Thyroid gland (tissue), 4 donors: ENCODE measurements at regions not wholly inside any gene's neighbourhood (a gene's known extent, or its start where the extent isn't known, plus 50 kb on each side); places are given as distances from the start of the nearest gene placed in this dataset.

Experiments
- POLR2A ChIP-seq, 2 donors: fragments of 450-650 bp; IDR thresholded peaks; one replicate each; pipeline ENCODE4 v1.6.1; 2017; ENCODE audit warnings: antibody characterized with exemption in 2 of 2, mild to moderate bottlenecking in 2 of 2, moderate library complexity in 1 of 2
- TF ChIP-seq, protein P1 (sequence below), 6 experiments: fragments of 200-600 bp in 3 of 6; fragments of 450-650 bp in 3 of 6; sonication (generic) in 3 of 6; IDR thresholded peaks; one replicate each; pipeline ENCODE4 v1.5.1; 2016 to 2019; ENCODE audit warnings: antibody characterized with exemption in 6 of 6, mild to moderate bottlenecking in 2 of 6, inconsistent platforms in 1 of 6, moderate library complexity in 1 of 6

DNA sequence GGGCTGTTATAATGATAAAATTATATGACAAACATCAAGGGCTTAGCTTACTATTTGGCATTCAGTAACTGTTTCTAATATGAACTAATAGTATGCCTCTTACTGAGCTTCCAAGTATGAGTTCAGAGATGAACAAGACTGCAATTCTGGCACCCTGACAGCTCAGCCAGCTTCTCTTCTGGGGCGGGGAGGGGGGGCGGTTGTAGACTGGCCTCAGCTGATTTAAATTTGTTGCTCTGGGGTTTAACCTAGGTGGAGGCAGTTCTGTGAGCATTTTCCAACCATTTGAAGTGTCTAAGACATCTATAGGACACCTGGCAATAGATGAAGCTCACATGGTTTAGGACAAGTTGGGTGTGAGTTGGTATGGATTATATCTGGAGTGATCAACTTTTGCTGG is 401.9 kb downstream of the QKI start:
- no peak for TF ChIP-seq POLR2A (IDR thresholded peaks at IDR 0.05)
- TF ChIP-seq, protein P1, sequence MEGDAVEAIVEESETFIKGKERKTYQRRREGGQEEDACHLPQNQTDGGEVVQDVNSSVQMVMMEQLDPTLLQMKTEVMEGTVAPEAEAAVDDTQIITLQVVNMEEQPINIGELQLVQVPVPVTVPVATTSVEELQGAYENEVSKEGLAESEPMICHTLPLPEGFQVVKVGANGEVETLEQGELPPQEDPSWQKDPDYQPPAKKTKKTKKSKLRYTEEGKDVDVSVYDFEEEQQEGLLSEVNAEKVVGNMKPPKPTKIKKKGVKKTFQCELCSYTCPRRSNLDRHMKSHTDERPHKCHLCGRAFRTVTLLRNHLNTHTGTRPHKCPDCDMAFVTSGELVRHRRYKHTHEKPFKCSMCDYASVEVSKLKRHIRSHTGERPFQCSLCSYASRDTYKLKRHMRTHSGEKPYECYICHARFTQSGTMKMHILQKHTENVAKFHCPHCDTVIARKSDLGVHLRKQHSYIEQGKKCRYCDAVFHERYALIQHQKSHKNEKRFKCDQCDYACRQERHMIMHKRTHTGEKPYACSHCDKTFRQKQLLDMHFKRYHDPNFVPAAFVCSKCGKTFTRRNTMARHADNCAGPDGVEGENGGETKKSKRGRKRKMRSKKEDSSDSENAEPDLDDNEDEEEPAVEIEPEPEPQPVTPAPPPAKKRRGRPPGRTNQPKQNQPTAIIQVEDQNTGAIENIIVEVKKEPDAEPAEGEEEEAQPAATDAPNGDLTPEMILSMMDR (IDR thresholded peaks at IDR 0.05), result no peak
